Activated B cell treated with CpG ODN at 0.5 μM for 24 hours (primary cell): ENCODE measurements at regions not wholly inside any gene's neighbourhood (a gene's known extent, or its start where the extent isn't known, plus 50 kb on each side); places are given as distances from the start of the nearest gene placed in this dataset.

ENCODE experiments used
- ATAC-seq: fragments of 200-7000 bp; cut with Tn5 transposase; one replicate; pipeline ENCODE4 v1.10.0; 2021; ENCODE audit warnings: low read depth, mild to moderate bottlenecking, moderate library complexity
- CTCF ChIA-PET: fragments of 350-600 bp; sonication (Branson Sonifier 250); formaldehyde crosslinking; loops from one replicate; lab custom pipeline; 2021; ENCODE audit warnings: antibody characterized with exemption; lab: Charles Lee
- POLR2A ChIA-PET: fragments of 350-600 bp; sonication (Branson Sonifier 250); formaldehyde crosslinking; loops from one replicate; lab custom pipeline; 2021; ENCODE audit warnings: antibody characterized with exemption; lab: Charles Lee
- DNase-seq: peaks from one replicate; pipeline ENCODE4 v3.0.0; 2022
- H3K27ac Mint-ChIP-seq: one replicate; pipeline ENCODE4 v1.8.0; 2020; ENCODE audit warnings: mixed read lengths
- H3K27me3 Mint-ChIP-seq: one replicate; pipeline ENCODE4 v1.8.0; 2021; ENCODE audit warnings: mixed read lengths
- H3K36me3 Mint-ChIP-seq: one replicate; pipeline ENCODE4 v1.8.0; 2021; ENCODE audit warnings: low read depth, mixed read lengths
- H3K4me1 Mint-ChIP-seq: one replicate; pipeline ENCODE4 v1.8.0; 2021; ENCODE audit warnings: mixed read lengths
- H3K4me3 Mint-ChIP-seq: one replicate; pipeline ENCODE4 v1.8.0; 2020; ENCODE audit warnings: mild to moderate bottlenecking, mixed read lengths
- H3K9me3 Mint-ChIP-seq: one replicate; pipeline ENCODE4 v1.8.0; 2020; ENCODE audit warnings: mixed read lengths
- intact Hi-C: fragments of 100-400 bp; cut with micrococcal nuclease; formaldehyde crosslinking; loops from one replicate; pipeline ENCODE4 v1.15.1; 2024
- TF ChIP-seq, protein P1 (sequence below): fragments of 200-600 bp; IDR thresholded peaks from one replicate; pipeline ENCODE4 v1.8.0; 2022; ENCODE audit warnings: antibody characterized with exemption, mild to moderate bottlenecking

DNA sequence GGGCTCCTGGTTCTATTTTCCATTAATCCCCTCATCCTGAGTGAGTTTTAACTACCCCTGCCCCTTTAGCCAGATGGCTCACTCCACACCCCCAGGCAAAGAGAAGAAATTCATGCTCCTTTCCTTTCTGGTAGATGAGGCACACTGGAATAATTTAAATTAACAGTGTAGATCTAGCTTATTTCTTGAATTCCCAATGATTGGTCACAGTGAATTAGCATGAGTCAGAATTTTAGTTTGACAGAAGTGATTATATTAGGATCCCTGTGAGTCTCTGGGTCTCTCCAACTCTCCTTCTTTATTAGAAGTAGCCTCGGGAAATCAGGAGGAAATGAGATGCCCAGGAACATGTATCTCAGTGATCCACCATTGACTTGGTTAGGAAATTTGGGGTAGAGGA, 103.1 kb upstream of the KAZN start:
- TF ChIP-seq, protein P1, sequence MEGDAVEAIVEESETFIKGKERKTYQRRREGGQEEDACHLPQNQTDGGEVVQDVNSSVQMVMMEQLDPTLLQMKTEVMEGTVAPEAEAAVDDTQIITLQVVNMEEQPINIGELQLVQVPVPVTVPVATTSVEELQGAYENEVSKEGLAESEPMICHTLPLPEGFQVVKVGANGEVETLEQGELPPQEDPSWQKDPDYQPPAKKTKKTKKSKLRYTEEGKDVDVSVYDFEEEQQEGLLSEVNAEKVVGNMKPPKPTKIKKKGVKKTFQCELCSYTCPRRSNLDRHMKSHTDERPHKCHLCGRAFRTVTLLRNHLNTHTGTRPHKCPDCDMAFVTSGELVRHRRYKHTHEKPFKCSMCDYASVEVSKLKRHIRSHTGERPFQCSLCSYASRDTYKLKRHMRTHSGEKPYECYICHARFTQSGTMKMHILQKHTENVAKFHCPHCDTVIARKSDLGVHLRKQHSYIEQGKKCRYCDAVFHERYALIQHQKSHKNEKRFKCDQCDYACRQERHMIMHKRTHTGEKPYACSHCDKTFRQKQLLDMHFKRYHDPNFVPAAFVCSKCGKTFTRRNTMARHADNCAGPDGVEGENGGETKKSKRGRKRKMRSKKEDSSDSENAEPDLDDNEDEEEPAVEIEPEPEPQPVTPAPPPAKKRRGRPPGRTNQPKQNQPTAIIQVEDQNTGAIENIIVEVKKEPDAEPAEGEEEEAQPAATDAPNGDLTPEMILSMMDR, result no peak
- Mint-ChIP-seq H3K27me3 (peaks cover 17% of the 10 kb centered on the region), H3K4me1 (no peaks in the 10 kb centered on the region), H3K27ac (no peak overlapping the region), H3K9me3 (no peaks in the 10 kb centered on the region), H3K4me3 (no peak overlapping the region), H3K36me3 (no peaks in the 10 kb centered on the region)
- CTCF ChIA-PET, result no interaction called here
- DNase-seq, result no peak
- intact Hi-C loops, result no loop called here
- POLR2A ChIA-PET, result no interaction called here
- ATAC-seq, result no peak

GRCh38 chr1:14495996-14496395, 102.5 kb upstream of the KAZN start:
- Mint-ChIP-seq H3K9me3 (no peaks in the 10 kb centered on the region), H3K27me3 (peaks cover 21% of the 10 kb centered on the region), H3K27ac (no peak overlapping the region), H3K4me3 (no peak overlapping the region), H3K36me3 (no peaks in the 10 kb centered on the region), H3K4me1 (no peaks in the 10 kb centered on the region)
- no peak for ATAC-seq
- ChIA-PET POLR2A (no interaction called here), CTCF (no interaction called here)
- TF ChIP-seq, protein P1, result no peak
- no peak for DNase-seq
- intact Hi-C loops, result no loop called here

GRCh38 chr1:14498839-14499238, 99.6 kb upstream of the KAZN start:
- CTCF ChIA-PET, result no interaction called here
- H3K4me1 Mint-ChIP-seq, result no peaks in the 10 kb centered on the region
- no peak overlapping the region for H3K4me3 Mint-ChIP-seq
- DNase-seq, result no peak
- intact Hi-C loops, result no loop called here
- TF ChIP-seq, protein P1, result no peak
- no peak for ATAC-seq
- POLR2A ChIA-PET, result no interaction called here
- no peak overlapping the region for H3K27ac Mint-ChIP-seq
- peaks cover 23% of the 10 kb centered on the region for H3K27me3 Mint-ChIP-seq
- no peaks in the 10 kb centered on the region for H3K36me3 Mint-ChIP-seq
- H3K9me3 Mint-ChIP-seq, result no peaks in the 10 kb centered on the region

DNA sequence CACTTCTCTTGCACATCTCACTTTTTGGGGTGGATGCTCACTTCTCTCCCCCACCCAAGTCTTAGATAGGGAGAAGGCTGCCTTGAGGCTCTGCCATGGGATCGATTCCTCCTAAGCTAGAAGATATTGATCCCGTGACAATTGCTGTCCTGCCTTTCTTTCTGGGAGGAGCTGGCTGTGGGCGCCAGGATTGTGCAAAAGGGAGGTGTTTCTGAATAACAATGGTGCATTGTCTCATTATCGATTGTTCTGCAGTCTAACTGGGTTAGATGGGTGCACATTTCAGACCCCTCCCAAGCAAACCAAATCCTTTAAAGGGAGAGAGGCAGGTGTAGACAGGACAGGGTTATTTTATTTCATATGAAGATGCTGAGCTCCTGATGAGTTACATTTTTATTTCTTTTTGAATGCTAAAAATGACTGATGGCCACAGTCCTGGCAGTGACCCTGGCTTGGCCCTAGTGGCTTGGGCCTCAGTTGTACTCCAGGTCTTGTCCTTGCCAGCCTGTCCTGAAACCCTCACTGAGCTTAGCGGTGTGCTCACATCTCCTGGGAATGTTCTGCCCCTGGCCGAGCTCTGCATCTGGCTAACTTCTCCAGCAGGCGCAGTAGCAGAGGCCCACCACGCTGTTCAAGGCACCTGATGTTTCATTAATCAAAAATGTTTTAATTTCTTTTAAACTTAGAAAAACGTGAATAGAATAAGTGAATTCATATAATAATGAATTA, 99.0 kb upstream of the KAZN start:
- CTCF ChIA-PET, result no interaction called here
- intact Hi-C loops, result no loop called here

DNA sequence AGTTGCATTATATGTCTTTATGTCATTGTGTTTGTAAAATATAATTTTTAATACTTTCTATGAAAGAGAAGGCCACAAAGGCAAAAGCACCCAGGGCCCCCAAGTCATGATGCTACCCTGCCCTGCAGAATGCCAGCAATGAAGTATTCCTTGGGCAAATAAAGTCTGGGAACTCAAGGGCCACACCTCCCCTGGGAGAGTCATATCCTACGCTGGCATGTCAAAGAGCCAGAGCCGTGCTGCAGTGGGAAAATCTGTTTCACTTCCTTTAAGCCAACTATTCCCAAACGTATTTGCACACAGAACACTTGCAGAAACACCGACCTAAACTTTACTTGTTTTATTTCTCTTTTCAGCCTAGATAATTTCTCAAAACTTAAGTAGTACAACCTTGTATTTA, 98.4 kb upstream of the KAZN start:
- POLR2A ChIA-PET, result no interaction called here
- H3K4me3 Mint-ChIP-seq, result no peak overlapping the region
- no peaks in the 10 kb centered on the region for H3K4me1 Mint-ChIP-seq
- no peaks in the 10 kb centered on the region for H3K9me3 Mint-ChIP-seq
- ATAC-seq (no peak), DNase-seq (no peak)
- H3K27ac Mint-ChIP-seq, result no peak overlapping the region
- intact Hi-C loops, result no loop called here
- TF ChIP-seq, protein P1, result no peak
- H3K36me3 Mint-ChIP-seq, result no peaks in the 10 kb centered on the region
- CTCF ChIA-PET, result no interaction called here
- peaks cover 23% of the 10 kb centered on the region for H3K27me3 Mint-ChIP-seq

More for the DNA sequence above, 99.0 kb upstream of the KAZN start:
- POLR2A ChIA-PET, result no interaction called here
- Mint-ChIP-seq H3K36me3 (no peaks in the 10 kb centered on the region), H3K4me1 (no peaks in the 10 kb centered on the region), H3K27ac (no peak overlapping the region), H3K27me3 (peaks cover 23% of the 10 kb centered on the region), H3K9me3 (no peaks in the 10 kb centered on the region), H3K4me3 (no peak overlapping the region)
- DNase-seq (no peak), ATAC-seq (no peak)
- TF ChIP-seq, protein P1, result no peak
